Activated T-helper 1 cell treated with Interleukin-2 at 50 U/mL for 16 hours (primary cell): ENCODE measurements at regions not wholly inside any gene's neighbourhood (a gene's known extent, or its start where the extent isn't known, plus 50 kb on each side); places are given as distances from the start of the nearest gene placed in this dataset.

Experiments
- DNase-seq: peaks from one replicate; pipeline ENCODE4 v3.0.0-alpha.2; 2020; ENCODE audit warnings: low read depth

DNA sequence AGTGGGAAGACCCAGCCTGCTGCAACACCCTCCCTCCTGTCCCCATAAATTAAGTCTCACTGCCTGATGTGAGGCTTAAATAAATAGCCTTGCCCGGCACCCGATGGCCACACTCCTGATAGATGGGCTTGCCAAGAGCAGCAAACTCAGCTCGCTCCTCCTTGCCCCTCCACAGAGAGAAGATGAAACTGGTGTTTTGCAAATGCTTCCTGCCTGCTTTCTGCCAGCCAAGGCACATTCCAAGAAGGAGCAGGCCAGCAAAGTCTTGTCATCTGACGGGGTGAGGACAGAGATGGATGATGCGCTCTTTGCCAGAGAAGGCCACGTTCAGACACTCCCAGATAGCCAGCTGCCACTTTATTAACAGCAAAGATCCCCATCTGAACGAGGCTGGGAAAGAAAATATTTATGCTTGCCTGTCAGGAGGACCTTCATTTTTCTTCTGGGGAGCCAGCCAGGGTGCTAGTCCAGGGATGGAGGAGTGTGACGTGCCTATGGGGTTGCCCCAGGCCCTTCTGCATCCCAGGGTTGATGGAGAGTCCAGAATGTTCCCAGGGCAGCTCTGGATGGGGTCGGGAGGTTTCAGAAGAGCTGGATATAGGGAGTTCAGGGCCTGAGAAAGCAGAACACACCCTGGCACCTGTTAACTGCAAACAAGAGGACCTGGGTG, 265.4 kb downstream of the FOXD2 start:
- no peak for DNase-seq

DNA sequence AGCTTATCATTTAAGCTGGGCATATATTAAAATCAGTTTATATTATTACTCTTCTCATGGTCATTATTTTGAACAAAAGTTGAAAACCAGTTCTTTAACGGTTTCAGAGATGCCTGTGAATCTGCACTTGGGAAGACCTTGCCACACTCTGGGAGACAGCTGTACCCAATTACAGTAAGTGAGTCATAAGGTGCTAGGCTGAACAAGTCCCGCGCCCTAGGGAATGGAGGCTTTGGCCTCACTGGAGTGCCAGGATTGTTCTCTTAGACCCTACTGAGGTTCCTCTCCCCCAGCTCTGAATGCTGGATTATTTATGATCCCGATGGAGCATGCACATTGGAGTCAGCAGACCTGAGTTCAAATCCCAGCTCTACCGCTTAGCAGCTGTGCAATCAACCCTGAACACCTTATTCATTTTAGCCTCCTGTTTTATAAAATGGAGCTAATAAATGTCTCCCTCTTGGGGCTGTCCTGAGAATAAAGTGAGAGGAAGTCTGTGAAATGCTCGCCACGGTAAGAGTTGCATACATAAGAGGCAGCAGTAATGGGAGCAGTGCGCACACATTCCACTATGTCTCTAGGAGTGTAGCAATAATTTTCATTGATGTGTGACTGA, 266.2 kb downstream of the FOXD2 start:
- no peak for DNase-seq

DNA sequence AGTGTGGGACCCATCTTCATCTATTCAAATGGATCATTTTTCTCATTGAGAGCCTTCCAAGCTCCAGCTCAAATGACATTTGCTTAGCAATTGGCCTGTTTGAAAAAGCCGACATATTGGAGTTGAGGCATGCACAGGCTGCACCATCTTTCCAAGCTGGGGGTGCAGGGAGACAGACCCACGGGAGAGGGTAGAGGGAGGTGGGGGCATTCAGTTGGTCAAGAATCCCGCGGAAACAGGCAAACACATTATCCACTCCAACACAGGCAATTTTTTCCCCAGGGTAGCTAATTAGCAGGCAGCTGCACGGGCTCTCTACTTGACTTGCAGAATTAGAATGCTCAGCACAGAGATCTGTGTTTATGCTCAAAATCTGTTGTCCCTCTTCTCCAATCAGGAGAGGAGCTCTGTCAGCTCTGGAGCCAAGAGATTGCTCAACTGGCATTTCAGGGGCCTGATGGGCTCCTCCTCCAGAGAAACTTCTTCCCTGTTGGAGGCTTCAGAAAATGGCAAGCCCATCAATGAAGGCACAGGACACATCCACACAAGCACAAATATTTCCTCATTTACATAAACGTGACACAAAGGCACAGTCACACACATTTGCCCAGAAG, 267.8 kb downstream of the FOXD2 start:
- DNase-seq: no peak

DNA sequence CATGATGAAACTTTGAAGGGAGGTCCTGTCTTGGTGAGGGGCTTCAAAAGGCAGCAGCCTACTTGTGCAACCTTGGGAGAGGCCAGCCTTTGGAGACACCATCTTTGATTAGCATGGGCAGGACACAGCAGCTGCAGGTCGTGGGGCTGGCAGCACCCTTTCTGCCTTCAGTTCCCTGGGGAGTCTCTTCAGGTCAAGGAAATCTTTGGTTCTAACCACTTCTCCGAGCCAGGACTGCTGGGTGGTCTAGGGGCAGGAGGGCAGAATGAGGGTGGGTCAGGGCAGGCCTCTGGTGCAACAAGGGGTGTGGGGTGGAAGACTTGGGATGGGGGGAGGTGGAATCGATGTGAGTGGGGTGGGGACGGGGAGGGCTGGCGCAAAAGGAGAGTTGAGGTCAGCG, 269.7 kb downstream of the FOXD2 start:
- DNase-seq: no peak

DNA sequence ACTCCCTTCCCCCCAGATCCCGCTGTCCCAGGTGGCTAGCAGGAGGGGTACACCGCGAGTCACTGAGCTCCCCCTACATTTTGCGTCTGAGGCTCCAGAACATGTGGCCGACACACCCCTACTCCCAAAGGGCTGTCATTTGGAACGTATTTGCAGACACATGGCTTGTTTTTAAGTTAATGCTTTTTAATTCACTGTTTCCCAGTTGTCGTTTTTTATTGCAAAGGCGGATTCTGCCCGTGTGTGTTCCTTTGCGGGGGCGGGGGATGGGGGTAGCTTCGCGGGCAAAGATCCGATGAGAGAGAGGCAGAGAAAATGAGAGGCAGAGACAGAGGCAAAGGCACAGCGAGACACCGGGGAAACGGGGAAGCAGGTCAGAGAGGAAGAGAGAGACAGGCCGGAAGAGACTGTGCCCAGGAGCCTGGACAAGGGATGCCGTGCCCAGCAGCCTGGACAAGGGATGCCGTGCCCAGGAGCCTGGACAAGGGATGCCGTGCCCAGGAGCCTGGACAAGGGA, 270.2 kb downstream of the FOXD2 start:
- no peak for DNase-seq

DNA sequence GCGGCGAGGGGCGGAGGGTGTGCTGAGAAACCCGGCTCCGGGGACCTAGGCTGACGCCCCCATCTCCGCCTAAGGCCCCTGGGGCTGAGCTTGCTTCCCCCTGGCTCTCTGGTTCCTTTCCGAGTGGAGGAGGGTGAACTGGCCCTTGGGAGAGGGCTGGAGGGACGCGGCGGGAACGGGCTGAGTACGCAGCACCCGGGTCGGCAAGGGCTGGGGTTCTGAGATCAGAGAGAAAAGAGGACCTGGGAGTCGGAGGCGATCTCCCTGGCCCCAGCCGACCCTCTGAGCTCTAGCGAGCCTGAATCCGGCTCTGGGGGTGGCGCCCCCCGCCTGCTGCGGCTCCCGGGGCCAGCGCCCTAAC, 270.8 kb downstream of the FOXD2 start:
- no peak for DNase-seq

DNA sequence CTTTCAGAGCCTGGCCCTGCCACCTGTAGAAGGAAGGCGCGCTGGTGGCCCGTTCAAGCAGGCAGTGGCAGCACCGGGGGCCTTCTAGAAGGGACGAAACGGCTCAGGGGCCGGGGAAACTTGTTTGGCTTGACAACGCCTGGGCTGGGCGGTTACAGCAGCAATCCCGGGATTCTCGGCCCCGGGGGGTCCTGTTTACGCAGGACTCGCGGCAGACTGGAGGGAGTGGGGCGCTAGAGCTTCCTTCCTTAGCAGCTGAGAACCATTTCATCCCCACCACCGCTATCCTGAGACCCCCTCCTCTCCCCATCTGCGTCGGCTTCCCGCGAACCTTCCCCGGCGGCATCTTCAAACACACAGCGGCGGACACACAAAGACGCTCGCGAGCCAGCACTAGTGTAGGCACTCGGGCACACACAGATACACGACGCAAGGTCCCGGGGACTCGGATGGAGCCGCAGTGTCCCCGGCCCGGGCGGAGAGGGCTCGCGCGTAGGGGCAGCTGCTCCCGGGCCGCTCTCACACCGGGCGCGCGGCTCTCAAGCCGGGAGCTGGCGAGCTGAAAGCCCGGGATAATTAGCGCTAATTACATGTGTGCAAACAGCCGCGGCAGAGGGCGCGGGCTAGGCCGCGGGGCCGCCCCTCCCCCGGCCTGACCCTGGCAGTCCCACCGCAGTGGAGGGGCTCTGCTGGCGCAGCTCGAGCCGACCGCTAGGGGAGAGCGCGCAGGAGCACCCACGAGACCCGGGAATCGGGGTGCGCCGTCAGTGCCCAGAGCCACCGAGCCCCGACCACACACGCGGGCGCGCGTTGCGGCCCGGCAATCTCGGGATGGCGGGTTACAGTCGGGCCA, 271.4 kb downstream of the FOXD2 start:
- no peak for DNase-seq

DNA sequence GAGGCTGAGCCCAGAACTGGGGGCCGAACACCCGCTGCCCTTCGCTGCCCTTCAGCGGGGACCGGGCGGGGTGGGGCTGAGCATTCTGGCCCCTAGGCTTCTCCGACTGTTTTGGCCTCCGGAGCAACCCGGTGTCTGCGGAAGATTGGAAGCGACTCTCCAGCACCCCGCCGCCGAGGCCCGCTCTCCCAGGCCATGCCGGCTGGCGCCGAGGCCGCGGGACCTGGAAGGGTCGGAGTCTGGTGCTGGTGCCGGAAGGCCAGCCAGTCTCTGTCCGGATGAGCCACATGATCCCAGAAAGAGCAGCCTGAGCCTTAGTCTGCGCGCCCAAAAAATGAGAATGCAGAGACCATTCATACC, 272.0 kb downstream of the FOXD2 start:
- no peak for DNase-seq

DNA sequence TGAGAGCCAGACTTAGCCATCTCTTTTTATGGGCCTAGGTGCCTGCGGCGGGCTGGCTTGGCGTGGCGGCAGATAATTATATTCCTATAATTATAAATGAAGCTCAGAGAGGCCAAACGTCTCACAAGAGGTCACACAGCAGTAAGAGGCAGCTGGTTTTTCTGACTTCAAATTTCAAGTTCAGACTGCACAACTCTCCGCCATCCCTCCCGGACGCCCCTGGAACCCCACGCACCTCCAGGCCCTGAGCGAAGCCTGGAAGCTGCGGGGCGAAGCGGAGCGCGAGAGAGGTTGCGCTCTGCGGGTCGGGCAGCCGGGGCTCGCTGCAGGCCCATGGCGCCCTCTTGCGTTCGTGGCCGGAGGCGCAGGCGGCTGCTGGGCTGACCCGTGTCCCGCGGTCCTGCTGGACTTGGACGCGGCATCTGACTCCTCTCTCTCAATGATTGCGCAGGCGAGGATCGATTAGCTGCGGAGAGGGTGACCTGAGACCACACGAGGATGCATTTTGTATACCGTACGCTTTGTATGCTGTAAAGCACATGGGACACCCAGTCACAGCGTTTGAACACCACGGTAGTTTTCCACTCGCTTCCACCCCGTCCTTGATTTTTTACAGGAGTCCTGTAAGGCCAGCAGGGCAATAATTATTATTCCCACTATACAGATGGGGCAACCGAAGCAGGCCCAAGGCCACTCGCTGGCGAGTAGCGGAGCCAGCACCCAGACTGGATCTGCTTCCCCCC, 272.7 kb downstream of the FOXD2 start:
- DNase-seq: peak; percentile 40
